ENCODE measurements at regions not wholly inside any gene's neighbourhood (a gene's known extent, or its start where the extent isn't known, plus 50 kb on each side); places are given as distances from the start of the nearest gene placed in this dataset.

DNA sequence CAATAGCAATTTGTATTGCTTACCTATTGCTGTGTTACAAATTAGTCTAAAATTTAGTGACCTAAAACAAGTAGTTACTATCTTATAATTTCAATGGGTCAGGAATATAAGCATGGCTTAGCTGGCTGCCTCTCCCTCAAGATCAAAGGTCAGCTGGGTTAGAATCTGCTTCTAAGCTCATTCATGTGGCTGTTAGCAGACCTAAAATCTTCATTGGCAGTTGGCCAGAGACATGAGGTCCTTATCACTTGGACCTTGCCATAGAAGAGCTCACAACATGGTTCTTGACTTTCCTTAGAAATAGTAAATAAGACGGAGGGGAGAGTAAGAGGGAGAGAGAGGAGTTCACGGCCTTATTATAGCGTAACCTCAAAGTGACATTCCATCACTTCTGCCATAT lies 468.0 kb downstream of the HTR7 start:
- H3K4me1 ChIP-seq = no peaks in the 10 kb centered on the region
- H3K9me3 ChIP-seq = no peaks in the 10 kb centered on the region
- intact Hi-C loops (cut with DNase I) = no loop called here
- H3K27ac ChIP-seq = no peak overlapping the region
- H3K36me3 ChIP-seq = no peaks in the 10 kb centered on the region
- TF ChIP-seq, protein P1, sequence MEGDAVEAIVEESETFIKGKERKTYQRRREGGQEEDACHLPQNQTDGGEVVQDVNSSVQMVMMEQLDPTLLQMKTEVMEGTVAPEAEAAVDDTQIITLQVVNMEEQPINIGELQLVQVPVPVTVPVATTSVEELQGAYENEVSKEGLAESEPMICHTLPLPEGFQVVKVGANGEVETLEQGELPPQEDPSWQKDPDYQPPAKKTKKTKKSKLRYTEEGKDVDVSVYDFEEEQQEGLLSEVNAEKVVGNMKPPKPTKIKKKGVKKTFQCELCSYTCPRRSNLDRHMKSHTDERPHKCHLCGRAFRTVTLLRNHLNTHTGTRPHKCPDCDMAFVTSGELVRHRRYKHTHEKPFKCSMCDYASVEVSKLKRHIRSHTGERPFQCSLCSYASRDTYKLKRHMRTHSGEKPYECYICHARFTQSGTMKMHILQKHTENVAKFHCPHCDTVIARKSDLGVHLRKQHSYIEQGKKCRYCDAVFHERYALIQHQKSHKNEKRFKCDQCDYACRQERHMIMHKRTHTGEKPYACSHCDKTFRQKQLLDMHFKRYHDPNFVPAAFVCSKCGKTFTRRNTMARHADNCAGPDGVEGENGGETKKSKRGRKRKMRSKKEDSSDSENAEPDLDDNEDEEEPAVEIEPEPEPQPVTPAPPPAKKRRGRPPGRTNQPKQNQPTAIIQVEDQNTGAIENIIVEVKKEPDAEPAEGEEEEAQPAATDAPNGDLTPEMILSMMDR (IDR thresholded peaks at IDR 0.05) = no peak
- H3K27me3 ChIP-seq = no peaks in the 10 kb centered on the region
- no peak overlapping the region for H3K4me3 ChIP-seq
- no peak for DNase-seq (ENCODE audit: low spot score in 2 of 2)

DNA sequence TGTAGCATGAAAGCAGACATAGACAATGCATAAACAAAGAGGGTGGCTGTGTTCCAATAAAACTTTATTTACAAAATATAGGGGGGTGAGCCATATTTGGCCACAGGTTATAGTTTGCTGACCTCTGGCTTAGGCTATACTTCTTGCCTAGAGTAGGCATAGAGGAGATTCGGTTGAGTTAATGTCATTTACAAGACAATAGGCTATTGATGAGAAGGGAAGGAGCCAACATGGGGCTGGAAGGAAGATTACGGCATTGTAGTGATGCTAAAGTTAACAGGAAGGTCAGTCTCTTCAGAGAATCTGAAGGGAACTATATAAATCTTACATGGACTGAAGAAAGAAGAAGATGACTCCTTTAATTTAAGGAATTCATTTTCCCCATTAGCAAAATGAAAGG lies 463.5 kb downstream of the HTR7 start:
- Histone ChIP-seq H3K27ac (no peak overlapping the region), H3K9me3 (no peaks in the 10 kb centered on the region), H3K4me3 (no peak overlapping the region), H3K27me3 (no peaks in the 10 kb centered on the region), H3K36me3 (no peaks in the 10 kb centered on the region), H3K4me1 (no peaks in the 10 kb centered on the region)
- TF ChIP-seq, protein P1 (IDR thresholded peaks at IDR 0.05) = no peak
- intact Hi-C loops (cut with DNase I) = no loop called here
- no peak for DNase-seq (ENCODE audit: low spot score in 2 of 2)

DNA sequence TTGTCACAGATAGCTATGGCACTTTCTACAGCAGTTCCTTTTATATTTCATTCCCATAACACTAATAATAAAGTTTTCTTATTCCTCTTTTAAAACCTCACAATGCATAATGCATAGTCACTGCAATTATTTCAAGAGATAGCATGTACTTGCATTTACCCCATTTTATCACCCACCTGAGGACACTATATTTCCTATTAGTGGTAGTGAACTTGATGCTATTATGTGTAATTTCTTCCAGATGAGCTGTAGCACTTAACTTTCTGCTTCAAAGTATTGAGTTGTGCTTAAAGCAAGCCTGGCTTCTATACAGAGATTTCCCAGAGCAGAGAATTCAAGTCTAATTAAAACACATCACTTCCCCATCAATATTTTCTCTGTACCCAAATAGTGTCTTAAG lies 461.1 kb downstream of the HTR7 start:
- DNase-seq (ENCODE audit: low spot score in 2 of 2) = no peak
- Histone ChIP-seq H3K9me3 (no peaks in the 10 kb centered on the region), H3K27ac (no peak overlapping the region), H3K4me3 (no peak overlapping the region), H3K36me3 (no peaks in the 10 kb centered on the region), H3K27me3 (no peaks in the 10 kb centered on the region), H3K4me1 (no peaks in the 10 kb centered on the region)
- TF ChIP-seq, protein P1 (IDR thresholded peaks at IDR 0.05) = no peak
- intact Hi-C loops (cut with DNase I) = no loop called here

DNA sequence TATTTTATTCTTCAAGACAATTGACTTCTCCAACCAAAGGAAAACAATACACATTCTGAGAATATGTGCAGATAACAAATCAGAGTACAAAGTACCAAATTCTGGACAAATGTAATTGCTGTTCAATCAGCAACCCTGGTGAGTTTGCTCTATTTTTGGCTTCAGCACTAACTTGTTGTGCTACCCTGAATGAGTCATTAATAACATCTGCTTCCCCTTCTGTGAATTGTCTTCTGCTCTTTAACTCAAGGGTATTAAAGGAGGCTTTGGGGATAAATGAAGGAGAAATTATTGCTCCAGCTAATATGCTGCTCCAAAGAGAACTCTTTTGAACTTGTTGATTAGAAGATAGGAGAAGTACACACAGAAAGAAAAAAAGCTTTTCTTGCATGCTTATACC lies 459.3 kb downstream of the HTR7 start:
- TF ChIP-seq, protein P1 (IDR thresholded peaks at IDR 0.05) = no peak
- H3K27me3 ChIP-seq = no peaks in the 10 kb centered on the region
- no peaks in the 10 kb centered on the region for H3K36me3 ChIP-seq
- intact Hi-C loops (cut with DNase I) = no loop called here
- H3K4me3 ChIP-seq = no peak overlapping the region
- no peak overlapping the region for H3K27ac ChIP-seq
- no peaks in the 10 kb centered on the region for H3K9me3 ChIP-seq
- no peaks in the 10 kb centered on the region for H3K4me1 ChIP-seq
- DNase-seq (ENCODE audit: low spot score in 2 of 2) = no peak

DNA sequence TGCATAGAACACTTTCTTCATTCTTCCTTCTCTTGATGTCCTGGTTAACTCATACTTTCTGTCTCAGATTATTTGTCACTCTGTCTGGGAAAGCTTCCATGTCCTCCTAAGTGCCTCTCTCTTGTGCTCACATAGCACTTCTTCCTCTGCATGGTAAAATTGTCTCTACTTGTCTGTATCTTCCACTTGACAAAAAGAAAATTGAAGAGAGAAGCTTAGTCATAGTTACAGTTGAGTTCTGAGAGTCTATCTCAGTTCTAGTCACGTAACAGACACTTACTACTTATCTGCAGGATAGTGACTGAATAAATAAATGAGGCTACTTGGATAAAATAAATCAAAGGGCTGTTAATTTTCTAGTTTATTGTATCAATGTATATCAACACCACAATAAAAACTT lies 458.1 kb downstream of the HTR7 start:
- H3K4me1 ChIP-seq = no peaks in the 10 kb centered on the region
- no peaks in the 10 kb centered on the region for H3K27me3 ChIP-seq
- no peak for DNase-seq (ENCODE audit: low spot score in 2 of 2)
- intact Hi-C loops (cut with DNase I) = no loop called here
- H3K27ac ChIP-seq = no peak overlapping the region
- no peaks in the 10 kb centered on the region for H3K36me3 ChIP-seq
- H3K4me3 ChIP-seq = no peak overlapping the region
- TF ChIP-seq, protein P1 (IDR thresholded peaks at IDR 0.05) = no peak
- H3K9me3 ChIP-seq = no peaks in the 10 kb centered on the region
